Lower leg skin (tissue), 3 donors: ENCODE measurements at regions not wholly inside any gene's neighbourhood (a gene's known extent, or its start where the extent isn't known, plus 50 kb on each side); places are given as distances from the start of the nearest gene placed in this dataset.

ENCODE experiments used
- POLR2A ChIP-seq, 2 donors: fragments of 450-650 bp; IDR thresholded peaks; one replicate each; pipeline ENCODE4 v1.6.1; 2016 to 2017; ENCODE audit warnings: antibody characterized with exemption in 2 of 2, mild to moderate bottlenecking in 1 of 2, moderate library complexity in 1 of 2
- TF ChIP-seq, protein P1 (sequence below), 3 donors: fragments of 450-650 bp; IDR thresholded peaks; one replicate each; pipeline ENCODE4 v1.5.1; 2016; ENCODE audit warnings: antibody characterized with exemption in 3 of 3, mild to moderate bottlenecking in 3 of 3, moderate library complexity in 2 of 3

DNA sequence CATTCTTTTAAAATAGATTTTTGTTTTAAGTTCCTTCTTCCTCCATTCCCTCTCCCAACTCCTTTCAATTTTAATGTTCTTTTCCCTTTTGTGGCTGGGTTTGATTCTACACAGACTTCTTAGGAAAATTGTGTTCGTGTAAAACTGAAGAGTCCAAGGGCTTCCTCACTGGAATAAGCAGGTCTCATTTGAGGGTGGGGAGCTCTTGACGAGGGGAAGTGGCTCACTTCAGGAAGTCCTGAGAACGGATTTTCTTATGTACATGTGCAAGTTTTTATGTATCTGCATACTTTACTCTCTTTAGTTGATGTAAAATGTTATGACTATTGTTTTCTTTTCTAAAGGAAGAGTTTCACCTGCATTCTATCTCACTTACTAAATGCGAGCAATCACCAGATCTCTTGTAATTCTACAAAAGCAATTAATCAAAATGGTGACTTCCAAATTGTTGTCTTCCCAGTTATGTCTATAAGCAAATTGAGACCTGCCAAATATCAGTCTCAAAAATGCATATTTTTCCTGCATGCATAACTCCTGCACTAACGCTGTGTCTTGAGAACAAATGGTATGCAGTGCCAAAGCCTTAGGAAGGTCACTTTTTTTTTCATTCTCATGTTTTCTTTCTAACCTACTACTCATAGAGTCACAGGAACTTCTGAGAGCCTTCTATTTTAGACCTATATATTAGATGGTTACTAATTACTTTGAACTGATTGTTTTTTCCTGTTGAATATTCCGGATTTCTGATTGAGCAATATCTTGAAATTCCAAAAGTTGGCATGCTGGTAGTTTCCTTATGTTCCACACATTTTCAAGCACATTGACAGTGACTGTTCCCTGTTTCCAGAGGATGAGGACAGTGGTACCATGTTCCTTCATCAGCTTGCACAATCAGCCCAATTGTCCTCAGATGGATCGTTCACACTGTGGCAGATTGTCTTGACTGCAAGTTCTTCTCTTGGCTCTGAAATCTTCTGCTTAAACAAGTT, 251.9 kb upstream of the PRDM1 start:
- TF ChIP-seq, protein P1, sequence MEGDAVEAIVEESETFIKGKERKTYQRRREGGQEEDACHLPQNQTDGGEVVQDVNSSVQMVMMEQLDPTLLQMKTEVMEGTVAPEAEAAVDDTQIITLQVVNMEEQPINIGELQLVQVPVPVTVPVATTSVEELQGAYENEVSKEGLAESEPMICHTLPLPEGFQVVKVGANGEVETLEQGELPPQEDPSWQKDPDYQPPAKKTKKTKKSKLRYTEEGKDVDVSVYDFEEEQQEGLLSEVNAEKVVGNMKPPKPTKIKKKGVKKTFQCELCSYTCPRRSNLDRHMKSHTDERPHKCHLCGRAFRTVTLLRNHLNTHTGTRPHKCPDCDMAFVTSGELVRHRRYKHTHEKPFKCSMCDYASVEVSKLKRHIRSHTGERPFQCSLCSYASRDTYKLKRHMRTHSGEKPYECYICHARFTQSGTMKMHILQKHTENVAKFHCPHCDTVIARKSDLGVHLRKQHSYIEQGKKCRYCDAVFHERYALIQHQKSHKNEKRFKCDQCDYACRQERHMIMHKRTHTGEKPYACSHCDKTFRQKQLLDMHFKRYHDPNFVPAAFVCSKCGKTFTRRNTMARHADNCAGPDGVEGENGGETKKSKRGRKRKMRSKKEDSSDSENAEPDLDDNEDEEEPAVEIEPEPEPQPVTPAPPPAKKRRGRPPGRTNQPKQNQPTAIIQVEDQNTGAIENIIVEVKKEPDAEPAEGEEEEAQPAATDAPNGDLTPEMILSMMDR (IDR thresholded peaks at IDR 0.05), result no peak
- TF ChIP-seq POLR2A (IDR thresholded peaks at IDR 0.05), result no peak
